Ovary (tissue), 7 donors: ENCODE measurements at regions not wholly inside any gene's neighbourhood (a gene's known extent, or its start where the extent isn't known, plus 50 kb on each side); places are given as distances from the start of the nearest gene placed in this dataset.

Experiments used
- DNase-seq, 5 donors: peaks; one replicate each; pipeline ENCODE4 v3.0.0-alpha.2; 2019 to 2020
- H3K27ac ChIP-seq, 2 donors: fragments of 200-600 bp; one replicate each; pipeline versions ENCODE4 v1.5.1 to v1.8.0; 2019 to 2022
- H3K27me3 ChIP-seq: fragments of 200-600 bp; one replicate; pipeline ENCODE4 v1.8.0; 2022
- H3K36me3 ChIP-seq: fragments of 200-600 bp; sonication (generic); one replicate; pipeline ENCODE4 v1.5.1; 2019
- H3K4me1 ChIP-seq: one replicate; pipeline ENCODE4 v1.8.1; 2013; ENCODE audit warnings: mild to moderate bottlenecking, moderate library complexity; ENCODE audit not compliant: insufficient read depth
- H3K4me3 ChIP-seq: fragments of 200-600 bp; sonication (generic); one replicate; pipeline ENCODE4 v1.5.1; 2017
- H3K9me3 ChIP-seq, 2 donors: fragments of 200-600 bp in 1 of 2; sonication (generic) in 1 of 2; one replicate each; pipeline versions ENCODE4 v1.5.1 to v1.8.1; 2013 to 2019; ENCODE audit warnings: mild to moderate bottlenecking in 1 of 2, moderate library complexity in 1 of 2
- CTCF ChIP-seq, 3 donors: fragments of 450-650 bp in 2 of 3; fragments of 200-600 bp in 1 of 3; IDR thresholded peaks; one replicate each; pipeline versions ENCODE4 v1.5.1 to v1.8.0; 2016 to 2022; ENCODE audit warnings: antibody characterized with exemption in 3 of 3, mild to moderate bottlenecking in 1 of 3
- EP300 ChIP-seq: sonication (generic); formaldehyde crosslinking; IDR thresholded peaks from one replicate; pipeline ENCODE4 v1.6.1; 2017; ENCODE audit warnings: antibody characterized with exemption
- POLR2A ChIP-seq: fragments of 450-650 bp; IDR thresholded peaks from one replicate; pipeline ENCODE4 v1.6.1; 2017; ENCODE audit warnings: antibody characterized with exemption, mild to moderate bottlenecking, moderate library complexity
- WGBS, 3 donors: extraction: QIAGEN DNeasy Blood & Tissue Kit in 1 of 3; methylation state at CpG; one replicate each; pipeline versions ENCODE4 v1.1.5 to v1.1.7; 2013 to 2017; 5-methylcytosine and 5-hydroxymethylcytosine counted together
- intact Hi-C, 4 donors: fragments of 100-400 bp; cut with DNase I; formaldehyde crosslinking; loops; one replicate each; pipeline versions ENCODE4 v1.11.0 to v1.15.1; 2022 to 2023
- donor health status: DM: no; HTN: no; CAD: no; lungs with moderate emphysema.
- donor health status: DM: no; HTN: no; CAD: no.
- donor health status: Bipolar disorder and iron deficiency.
- donor health status: DM: no; HTN: no; CAD: no.
- donor health status: DM: yes; HTN: yes; CAD: no.

- WGBS, 3 donors, result 82 to 98% (median 87%) methylated on average over 6 of the region's 6 CpGs
- intact Hi-C loops, result loop anchor here in 3 of 4 donors (5.0 to 10.0 kb wide), 3 partner anchors 149 to 317 kb away; partner anchors contain the start of gene TLE1 (in 1 of the 3)
Observed at GRCh38 chr9:81841333-81841732, 86.9 kb upstream of the SPATA31D4 start.

GRCh38 chr9:81844131-81844567, 84.1 kb upstream of the SPATA31D4 start:
- H3K27me3 ChIP-seq, result no peaks in the 10 kb centered on the region
- TF ChIP-seq EP300 (no peak), POLR2A (no peak), CTCF (IDR thresholded peaks at IDR 0.05) (no peak)
- H3K27ac ChIP-seq, result no peak overlapping the region
- H3K4me1 ChIP-seq, result no peaks in the 10 kb centered on the region
- intact Hi-C loops, result loop anchor here in 3 of 4 donors (5.0 to 10.0 kb wide), 3 partner anchors 152 to 319 kb away; partner anchors contain the start of gene TLE1 (in 1 of the 3)
- H3K36me3 ChIP-seq, result no peaks in the 10 kb centered on the region
- no peak for DNase-seq
- 97 to 100% (median 97%) methylated on average over 2 of the region's 2 CpGs for WGBS, 3 donors
- H3K9me3 ChIP-seq, result no peaks in the 10 kb centered on the region
- H3K4me3 ChIP-seq, result no peak overlapping the region

More at GRCh38 chr9:81841333-81841732, 86.9 kb upstream of the SPATA31D4 start:
- no peak for DNase-seq
- no peak for TF ChIP-seq EP300
- no peak for TF ChIP-seq POLR2A
- no peak for TF ChIP-seq CTCF (IDR thresholded peaks at IDR 0.05)
- Histone ChIP-seq H3K4me3 (no peak overlapping the region), H3K36me3 (no peaks in the 10 kb centered on the region), H3K27me3 (no peaks in the 10 kb centered on the region), H3K4me1 (no peaks in the 10 kb centered on the region), H3K27ac (no peak overlapping the region), H3K9me3 (no peaks in the 10 kb centered on the region)

- intact Hi-C loops, result loop anchor here in 2 of 4 donors (10.0 kb wide), 2 partner anchors 163 to 323 kb away; partner anchors contain the start of gene TLE1 (in 1 of the 2)
- Histone ChIP-seq H3K4me1 (no peaks in the 10 kb centered on the region), H3K4me3 (no peak overlapping the region), H3K27ac (no peak overlapping the region), H3K36me3 (no peaks in the 10 kb centered on the region), H3K27me3 (no peaks in the 10 kb centered on the region), H3K9me3 (no peaks in the 10 kb centered on the region)
- no peak for DNase-seq
- no peak for TF ChIP-seq POLR2A
- no peak for TF ChIP-seq EP300
- no peak for TF ChIP-seq CTCF (IDR thresholded peaks at IDR 0.05)
- WGBS, 3 donors, result 47 to 53% (median 52%) methylated on average over 9 of the region's 9 CpGs
Observed at GRCh38 chr9:81847181-81847915, 80.9 kb upstream of the SPATA31D4 start.

- no peaks in the 10 kb centered on the region for H3K9me3 ChIP-seq
- intact Hi-C loops, result loop anchor here in 2 of 4 donors (10.0 kb wide), 2 partner anchors 164 to 324 kb away; partner anchors contain the start of gene TLE1 (in 1 of the 2)
- H3K36me3 ChIP-seq, result no peaks in the 10 kb centered on the region
- WGBS, 3 donors, result 27 to 34% (median 33%) methylated on average over 2 of the region's 2 CpGs
- no peak overlapping the region for H3K4me3 ChIP-seq
- H3K27me3 ChIP-seq, result no peaks in the 10 kb centered on the region
- peak in 2 of 3 donors; percentile 30 to 35 for TF ChIP-seq CTCF (IDR thresholded peaks at IDR 0.05)
- TF ChIP-seq POLR2A, result no peak
- TF ChIP-seq EP300, result no peak
- H3K4me1 ChIP-seq, result no peaks in the 10 kb centered on the region
- DNase-seq, result no peak
- no peak overlapping the region for H3K27ac ChIP-seq
Observed at GRCh38 chr9:81848472-81848871, 79.8 kb upstream of the SPATA31D4 start.
